ENCODE measurements at regions not wholly inside any gene's neighbourhood (a gene's known extent, or its start where the extent isn't known, plus 50 kb on each side); places are given as distances from the start of the nearest gene placed in this dataset.

- DNase-seq (ENCODE audit: low read depth, low spot score) = no peak
- CTCF ChIA-PET = interaction anchor here (1.5 kb wide), 1 partner anchor 15 kb away, joined by 3 read pairs; no protein-coding TSS in a partner anchor
- POLR2A ChIA-PET = no interaction called here
- TF ChIP-seq CTCF (IDR thresholded peaks at IDR 0.05; ENCODE audit: insufficient read depth, low read length, missing control alignments) = no peak
- no peak overlapping the region for H3K4me3 ChIP-seq (ENCODE audit: low read depth, low read length)
These were observed 251.2 kb upstream of the VEPH1 start for GRCh38 chr3:157754451-157754850.

DNA sequence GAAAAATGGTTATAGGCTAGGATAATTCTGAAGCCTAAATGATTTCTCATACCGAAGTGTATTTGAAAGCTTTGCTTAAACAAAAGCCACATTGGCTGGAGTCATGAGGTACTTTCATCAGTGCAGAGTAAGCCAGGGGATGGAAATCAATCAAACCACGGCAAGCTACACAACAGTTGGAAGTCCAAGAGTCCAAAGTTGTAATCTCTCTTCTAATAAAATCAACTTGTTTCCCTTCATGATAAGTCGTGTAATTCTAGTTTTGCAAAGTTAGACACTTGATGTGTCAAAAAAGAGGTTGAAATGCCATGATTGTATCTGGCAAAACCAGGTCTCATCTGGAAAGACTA is 250.5 kb upstream of the VEPH1 start:
- TF ChIP-seq CTCF (IDR thresholded peaks at IDR 0.05; ENCODE audit: insufficient read depth, low read length, missing control alignments) = no peak
- ChIA-PET POLR2A (no interaction called here), CTCF (interaction anchor here (1.5 kb wide), 1 partner anchor 15 kb away, joined by 3 read pairs; no protein-coding TSS in a partner anchor)
- no peak overlapping the region for H3K4me3 ChIP-seq (ENCODE audit: low read depth, low read length)
- DNase-seq (ENCODE audit: low read depth, low spot score) = no peak

GRCh38 chr3:157752956-157753786 is 250.0 kb upstream of the VEPH1 start:
- no peak for TF ChIP-seq CTCF (IDR thresholded peaks at IDR 0.05; ENCODE audit: insufficient read depth, low read length, missing control alignments)
- DNase-seq (ENCODE audit: low read depth, low spot score) = no peak
- POLR2A ChIA-PET = no interaction called here
- no peak overlapping the region for H3K4me3 ChIP-seq (ENCODE audit: low read depth, low read length)
- CTCF ChIA-PET = interaction anchor here (1.5 kb wide), 1 partner anchor 16 kb away, joined by 3 read pairs; no protein-coding TSS in a partner anchor

- ChIA-PET POLR2A (no interaction called here), CTCF (no interaction called here)
- H3K4me3 ChIP-seq (ENCODE audit: low read depth, low read length) = no peak overlapping the region
- TF ChIP-seq CTCF (IDR thresholded peaks at IDR 0.05; ENCODE audit: insufficient read depth, low read length, missing control alignments) = no peak
- no peak for DNase-seq (ENCODE audit: low read depth, low spot score)
These were observed 249.3 kb upstream of the VEPH1 start for GRCh38 chr3:157752554-157752953.

DNA sequence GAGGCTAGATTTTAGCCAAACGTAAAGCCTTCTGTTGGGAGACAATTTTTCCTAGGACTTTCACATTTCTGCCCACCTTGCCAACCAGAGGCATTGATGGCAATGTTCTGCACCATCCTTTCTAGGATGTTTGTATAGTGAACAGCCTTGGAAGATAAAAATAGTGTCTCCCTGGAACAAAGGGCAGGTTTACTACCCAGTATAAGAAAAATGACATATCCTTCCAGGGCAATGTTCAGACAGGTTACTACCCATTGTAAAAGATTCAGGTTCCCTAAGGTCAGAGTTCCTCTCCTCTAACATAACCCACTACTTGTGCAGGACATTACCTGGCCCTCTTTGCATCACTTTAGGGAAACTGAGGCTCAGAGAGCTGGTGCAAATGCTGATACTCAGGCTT is 248.2 kb upstream of the VEPH1 start:
- POLR2A ChIA-PET = no interaction called here

DNA sequence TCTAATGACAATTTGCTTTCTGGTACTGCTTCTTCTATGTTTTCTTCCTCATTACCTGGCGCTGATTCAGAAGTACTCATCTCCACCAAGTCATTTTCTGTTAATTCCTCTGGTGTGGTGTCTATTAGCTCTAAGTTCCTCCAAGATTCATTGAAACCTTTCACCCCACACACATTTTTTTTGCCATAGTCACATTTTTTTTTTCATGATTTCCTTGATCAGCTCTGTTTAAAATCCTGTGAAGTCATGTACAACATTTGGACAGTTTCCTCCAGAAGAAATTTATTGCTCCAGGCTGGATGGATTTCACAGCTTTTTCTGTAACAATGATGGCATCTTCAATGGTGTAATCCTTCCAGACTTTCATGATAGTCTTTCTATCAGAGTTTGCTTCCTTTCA is 243.2 kb upstream of the VEPH1 start:
- DNase-seq (ENCODE audit: low read depth, low spot score) = no peak
- CTCF ChIA-PET = no interaction called here
- POLR2A ChIA-PET = no interaction called here
- TF ChIP-seq CTCF (IDR thresholded peaks at IDR 0.05; ENCODE audit: insufficient read depth, low read length, missing control alignments) = no peak
- H3K4me3 ChIP-seq (ENCODE audit: low read depth, low read length) = no peak overlapping the region

More for the DNA sequence above, 248.2 kb upstream of the VEPH1 start:
- TF ChIP-seq CTCF (IDR thresholded peaks at IDR 0.05; ENCODE audit: insufficient read depth, low read length, missing control alignments) = no peak
- CTCF ChIA-PET = no interaction called here
- H3K4me3 ChIP-seq (ENCODE audit: low read depth, low read length) = no peak overlapping the region
- no peak for DNase-seq (ENCODE audit: low read depth, low spot score)

Data from AG04449 (cell line).